ENCODE measurements at regions not wholly inside any gene's neighbourhood (a gene's known extent, or its start where the extent isn't known, plus 50 kb on each side); places are given as distances from the start of the nearest gene placed in this dataset.
"Not testable (repeated sequence)": the region's sequence is repeated elsewhere in the genome, so short reads cannot be mapped to it uniquely, and the experiment has no call there.

DNA sequence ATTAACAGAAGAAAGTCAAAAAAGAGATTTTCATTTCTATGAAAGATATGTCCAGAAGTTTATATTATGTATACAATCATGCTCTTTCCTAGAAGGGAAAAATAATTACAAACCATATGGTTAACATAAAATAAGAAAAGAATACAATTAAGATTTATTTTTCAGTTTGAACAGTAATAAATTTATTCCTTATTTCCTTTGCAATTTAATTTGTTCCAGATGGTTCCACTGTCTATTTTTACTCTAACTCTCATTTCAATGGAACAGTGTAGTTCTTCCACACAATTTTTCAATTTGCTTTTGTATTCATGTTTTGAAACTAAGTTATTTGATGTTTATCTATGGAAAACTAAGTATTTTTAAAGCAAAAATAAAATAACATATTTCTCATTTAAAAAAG is 1026.3 kb downstream of the TAF11L14 start:
- intact Hi-C loops (cut with micrococcal nuclease): no loop called here
- Mint-ChIP-seq H3K4me3 (no peak overlapping the region), H3K27ac (no peak overlapping the region), H3K4me1 (no peaks in the 10 kb centered on the region), H3K27me3 (no peaks in the 10 kb centered on the region), H3K36me3 (ENCODE audit: low read depth) (no peaks in the 10 kb centered on the region), H3K9me3 (no peaks in the 10 kb centered on the region)
- ChIA-PET CTCF (no interaction called here), POLR2A (no interaction called here)
- TF ChIP-seq, protein P1, sequence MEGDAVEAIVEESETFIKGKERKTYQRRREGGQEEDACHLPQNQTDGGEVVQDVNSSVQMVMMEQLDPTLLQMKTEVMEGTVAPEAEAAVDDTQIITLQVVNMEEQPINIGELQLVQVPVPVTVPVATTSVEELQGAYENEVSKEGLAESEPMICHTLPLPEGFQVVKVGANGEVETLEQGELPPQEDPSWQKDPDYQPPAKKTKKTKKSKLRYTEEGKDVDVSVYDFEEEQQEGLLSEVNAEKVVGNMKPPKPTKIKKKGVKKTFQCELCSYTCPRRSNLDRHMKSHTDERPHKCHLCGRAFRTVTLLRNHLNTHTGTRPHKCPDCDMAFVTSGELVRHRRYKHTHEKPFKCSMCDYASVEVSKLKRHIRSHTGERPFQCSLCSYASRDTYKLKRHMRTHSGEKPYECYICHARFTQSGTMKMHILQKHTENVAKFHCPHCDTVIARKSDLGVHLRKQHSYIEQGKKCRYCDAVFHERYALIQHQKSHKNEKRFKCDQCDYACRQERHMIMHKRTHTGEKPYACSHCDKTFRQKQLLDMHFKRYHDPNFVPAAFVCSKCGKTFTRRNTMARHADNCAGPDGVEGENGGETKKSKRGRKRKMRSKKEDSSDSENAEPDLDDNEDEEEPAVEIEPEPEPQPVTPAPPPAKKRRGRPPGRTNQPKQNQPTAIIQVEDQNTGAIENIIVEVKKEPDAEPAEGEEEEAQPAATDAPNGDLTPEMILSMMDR (IDR thresholded peaks at IDR 0.05): no peak
- no peak for ATAC-seq (ENCODE audit: low read depth)
- no peak for DNase-seq

DNA sequence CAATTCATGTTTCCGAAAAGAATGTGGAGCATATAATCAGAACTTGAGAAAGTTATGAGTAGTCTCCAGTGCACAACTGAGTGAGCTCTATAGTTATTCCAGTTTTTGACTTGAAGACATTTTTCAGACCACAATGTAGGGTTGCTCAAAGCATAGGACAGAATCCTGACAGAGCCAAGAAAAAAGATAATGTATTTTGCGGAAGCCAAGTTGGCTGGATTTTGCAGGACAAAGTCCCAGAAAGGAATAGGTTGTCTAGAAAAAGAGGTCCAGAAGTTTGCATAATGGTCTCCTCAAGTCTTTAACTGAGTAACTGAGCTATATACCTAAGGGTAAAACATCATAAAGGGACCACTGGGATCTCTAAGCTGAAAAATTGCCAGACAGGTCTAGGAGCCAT is 1028.0 kb downstream of the TAF11L14 start:
- Mint-ChIP-seq H3K9me3 (no peaks in the 10 kb centered on the region), H3K4me1 (no peaks in the 10 kb centered on the region), H3K4me3 (no peak overlapping the region), H3K36me3 (ENCODE audit: low read depth) (no peaks in the 10 kb centered on the region), H3K27ac (no peak overlapping the region), H3K27me3 (no peaks in the 10 kb centered on the region)
- CTCF ChIA-PET: no interaction called here
- POLR2A ChIA-PET: no interaction called here
- intact Hi-C loops (cut with micrococcal nuclease): no loop called here
- ATAC-seq (ENCODE audit: low read depth) (no peak), DNase-seq (no peak)
- TF ChIP-seq, protein P1 (IDR thresholded peaks at IDR 0.05): no peak

DNA sequence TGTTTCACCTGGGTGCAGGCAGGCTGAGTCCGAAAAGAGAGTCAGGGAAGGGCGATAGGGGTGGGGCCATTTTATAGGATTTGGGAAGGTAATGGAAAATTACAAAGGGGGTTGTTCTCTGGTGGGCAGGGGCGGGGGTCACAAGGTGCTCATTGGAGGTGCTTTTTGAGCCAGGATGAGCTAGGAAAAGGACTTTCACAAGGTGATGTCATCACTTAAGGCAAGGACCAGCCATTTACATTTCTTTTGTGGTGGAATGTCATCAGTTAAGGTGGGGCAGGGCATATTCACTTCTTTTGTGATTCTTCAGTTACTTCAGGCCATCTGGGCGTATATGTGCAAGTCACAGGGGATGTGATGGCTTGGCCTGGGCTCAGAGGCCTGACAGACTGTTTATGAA is 1040.0 kb downstream of the TAF11L14 start:
- H3K4me3 Mint-ChIP-seq; CTCF ChIA-PET; intact Hi-C loops (cut with micrococcal nuclease); H3K36me3 Mint-ChIP-seq (ENCODE audit: low read depth); H3K27me3 Mint-ChIP-seq; DNase-seq; POLR2A ChIA-PET; ATAC-seq (ENCODE audit: low read depth); H3K27ac Mint-ChIP-seq; H3K4me1 Mint-ChIP-seq; H3K9me3 Mint-ChIP-seq: not testable (repeated sequence)

DNA sequence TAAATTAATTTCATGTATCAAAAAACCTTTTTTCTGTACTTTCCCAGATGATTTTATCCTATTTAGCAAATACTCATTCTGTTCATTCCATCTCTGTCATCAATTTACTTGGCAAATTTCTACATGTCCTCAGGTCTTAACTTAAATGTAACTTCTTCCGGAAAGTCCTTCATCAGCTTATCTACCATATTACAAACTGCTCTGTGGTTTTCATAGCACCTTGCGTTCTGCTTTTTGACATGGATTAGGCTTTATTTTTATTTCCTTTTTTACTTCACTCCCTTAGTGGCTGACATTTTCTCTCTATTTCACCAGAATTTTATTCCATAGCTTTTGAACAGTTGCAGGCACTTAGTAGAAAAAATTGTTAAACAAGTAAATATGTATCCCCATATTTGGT is 1040.8 kb downstream of the TAF11L14 start:
- ChIA-PET POLR2A (no interaction called here), CTCF (no interaction called here)
- no peak overlapping the region for H3K4me3 Mint-ChIP-seq
- H3K27ac Mint-ChIP-seq: no peak overlapping the region
- intact Hi-C loops (cut with micrococcal nuclease): no loop called here
- TF ChIP-seq, protein P1 (IDR thresholded peaks at IDR 0.05): no peak
- no peak for ATAC-seq (ENCODE audit: low read depth)
- H3K36me3 Mint-ChIP-seq (ENCODE audit: low read depth): no peaks in the 10 kb centered on the region
- DNase-seq: no peak
- no peaks in the 10 kb centered on the region for H3K4me1 Mint-ChIP-seq
- H3K27me3 Mint-ChIP-seq: no peaks in the 10 kb centered on the region
- no peaks in the 10 kb centered on the region for H3K9me3 Mint-ChIP-seq

DNA sequence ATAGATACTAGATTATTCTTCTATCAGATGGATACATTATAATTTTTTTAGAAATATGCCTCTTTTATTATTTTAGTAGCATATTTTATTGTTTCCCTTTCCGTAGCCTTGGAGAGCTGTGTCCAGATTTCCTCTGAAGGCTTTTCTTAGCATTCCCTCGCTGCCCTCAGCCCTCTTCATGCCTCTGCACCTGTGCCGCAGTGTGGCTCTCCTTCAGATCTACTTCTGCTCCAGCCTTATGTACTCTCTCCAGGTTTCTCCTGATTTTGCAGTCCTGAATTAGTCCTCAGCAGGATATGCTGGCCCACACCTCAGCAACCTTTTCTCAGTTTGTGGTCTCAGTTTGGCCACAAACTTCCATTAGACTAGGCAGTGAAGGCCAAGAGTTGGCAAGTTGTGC is 1052.0 kb downstream of the TAF11L14 start:
- ChIA-PET CTCF (no interaction called here), POLR2A (no interaction called here)
- no peak for ATAC-seq (ENCODE audit: low read depth)
- Mint-ChIP-seq H3K27me3 (peaks cover 3% of the 10 kb centered on the region), H3K4me1 (no peaks in the 10 kb centered on the region), H3K27ac (no peak overlapping the region), H3K9me3 (no peaks in the 10 kb centered on the region), H3K36me3 (ENCODE audit: low read depth) (no peaks in the 10 kb centered on the region), H3K4me3 (no peak overlapping the region)
- TF ChIP-seq, protein P1 (IDR thresholded peaks at IDR 0.05): no peak
- no peak for DNase-seq
- intact Hi-C loops (cut with micrococcal nuclease): no loop called here

DNA sequence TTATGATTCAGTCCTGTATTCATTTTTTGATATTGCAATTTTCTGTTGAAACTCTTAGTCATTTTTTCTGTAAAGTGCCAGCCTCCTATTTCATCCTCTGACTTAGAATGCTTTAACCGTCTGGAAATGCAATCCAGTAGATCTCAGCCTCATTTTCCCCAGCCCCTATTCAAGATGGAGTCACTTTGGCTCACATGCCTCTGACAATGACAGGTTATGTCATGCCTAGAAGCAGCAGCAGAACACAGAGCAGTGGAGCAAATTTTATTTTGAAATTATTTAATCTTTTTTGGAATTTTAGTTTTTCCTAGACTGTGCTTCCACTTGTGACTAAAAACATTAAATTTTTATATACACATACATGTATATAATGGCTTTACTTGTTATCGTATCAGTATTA is 1053.2 kb downstream of the TAF11L14 start:
- TF ChIP-seq, protein P1 (IDR thresholded peaks at IDR 0.05): no peak
- Mint-ChIP-seq H3K27me3 (peaks cover 3% of the 10 kb centered on the region), H3K4me3 (no peak overlapping the region), H3K36me3 (ENCODE audit: low read depth) (no peaks in the 10 kb centered on the region), H3K4me1 (no peaks in the 10 kb centered on the region), H3K27ac (no peak overlapping the region), H3K9me3 (no peaks in the 10 kb centered on the region)
- ChIA-PET POLR2A (no interaction called here), CTCF (no interaction called here)
- DNase-seq: no peak
- no peak for ATAC-seq (ENCODE audit: low read depth)
- intact Hi-C loops (cut with micrococcal nuclease): no loop called here

Measured in activated B cell treated with CpG ODN at 0.5 μM for 24 hours (primary cell).